Lower leg skin (tissue), 4 donors: ENCODE measurements at regions not wholly inside any gene's neighbourhood (a gene's known extent, or its start where the extent isn't known, plus 50 kb on each side); places are given as distances from the start of the nearest gene placed in this dataset.
"Not testable (repeated sequence)": the region's sequence is repeated elsewhere in the genome, so short reads cannot be mapped to it uniquely, and the experiment has no call there.

Source experiments
- DNase-seq, 2 donors: peaks; one replicate each; pipeline ENCODE4 v3.0.0-alpha.2; 2019; ENCODE audit warnings: low spot score in 2 of 2
- H3K4me3 ChIP-seq: fragments of 200-600 bp; sonication (generic); 2 replicates; pipeline ENCODE4 v1.5.1; 2017; ENCODE audit warnings: mild to moderate bottlenecking, low read depth; ENCODE audit not compliant: poor library complexity, severe bottlenecking
- POLR2A ChIP-seq, 2 donors: fragments of 450-650 bp; IDR thresholded peaks; one replicate each; pipeline ENCODE4 v1.6.1; 2016 to 2017; ENCODE audit warnings: antibody characterized with exemption in 2 of 2, mild to moderate bottlenecking in 1 of 2, moderate library complexity in 1 of 2
- WGBS, 2 donors: methylation state at CpG; one replicate each; pipeline ENCODE4 v1.1.5; 2018; 5-methylcytosine and 5-hydroxymethylcytosine counted together
- intact Hi-C: fragments of 100-400 bp; cut with DNase I; formaldehyde crosslinking; loops from one replicate; pipeline ENCODE4 v1.15.0; 2023; ENCODE audit warnings: low total_unique reads
- TF ChIP-seq, protein P1 (sequence below), 3 donors: fragments of 450-650 bp; IDR thresholded peaks; one replicate each; pipeline ENCODE4 v1.5.1; 2016; ENCODE audit warnings: antibody characterized with exemption in 3 of 3, mild to moderate bottlenecking in 3 of 3, moderate library complexity in 2 of 3

GRCh38 chr6:150514806-150515380 is 84.8 kb upstream of the PLEKHG1 start:
- H3K4me3 ChIP-seq, result no peak overlapping the region
- no peak for DNase-seq
- intact Hi-C loops, result no loop called here
- TF ChIP-seq, protein P1, sequence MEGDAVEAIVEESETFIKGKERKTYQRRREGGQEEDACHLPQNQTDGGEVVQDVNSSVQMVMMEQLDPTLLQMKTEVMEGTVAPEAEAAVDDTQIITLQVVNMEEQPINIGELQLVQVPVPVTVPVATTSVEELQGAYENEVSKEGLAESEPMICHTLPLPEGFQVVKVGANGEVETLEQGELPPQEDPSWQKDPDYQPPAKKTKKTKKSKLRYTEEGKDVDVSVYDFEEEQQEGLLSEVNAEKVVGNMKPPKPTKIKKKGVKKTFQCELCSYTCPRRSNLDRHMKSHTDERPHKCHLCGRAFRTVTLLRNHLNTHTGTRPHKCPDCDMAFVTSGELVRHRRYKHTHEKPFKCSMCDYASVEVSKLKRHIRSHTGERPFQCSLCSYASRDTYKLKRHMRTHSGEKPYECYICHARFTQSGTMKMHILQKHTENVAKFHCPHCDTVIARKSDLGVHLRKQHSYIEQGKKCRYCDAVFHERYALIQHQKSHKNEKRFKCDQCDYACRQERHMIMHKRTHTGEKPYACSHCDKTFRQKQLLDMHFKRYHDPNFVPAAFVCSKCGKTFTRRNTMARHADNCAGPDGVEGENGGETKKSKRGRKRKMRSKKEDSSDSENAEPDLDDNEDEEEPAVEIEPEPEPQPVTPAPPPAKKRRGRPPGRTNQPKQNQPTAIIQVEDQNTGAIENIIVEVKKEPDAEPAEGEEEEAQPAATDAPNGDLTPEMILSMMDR (IDR thresholded peaks at IDR 0.05), result no peak
- TF ChIP-seq POLR2A (IDR thresholded peaks at IDR 0.05), result no peak
- WGBS, 2 donors, result 26 to 28% methylated on average over 2 of the region's 2 CpGs

DNA sequence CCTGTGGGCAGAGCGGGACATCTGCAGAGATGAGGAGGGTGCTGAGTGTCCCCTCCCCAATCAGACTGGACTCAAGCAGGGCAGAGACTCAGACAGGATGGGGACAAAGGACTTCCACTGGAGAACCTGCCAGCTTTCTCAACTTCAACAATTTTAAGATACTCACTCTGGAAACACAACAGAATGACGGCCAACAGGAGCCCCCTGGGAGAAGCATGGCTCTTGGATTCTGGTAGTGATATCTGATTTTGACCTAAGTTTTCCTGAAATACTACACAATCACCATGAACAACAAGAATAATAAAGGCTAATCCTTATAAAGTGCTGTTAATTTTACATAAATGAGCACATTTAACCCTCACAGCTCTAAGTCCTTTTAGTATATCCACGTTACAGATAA is 83.5 kb upstream of the PLEKHG1 start:
- no peak overlapping the region for H3K4me3 ChIP-seq
- TF ChIP-seq, protein P1 (IDR thresholded peaks at IDR 0.05), result no peak
- no peak for TF ChIP-seq POLR2A (IDR thresholded peaks at IDR 0.05)
- 89 to 92% methylated on average over 3 of the region's 3 CpGs for whole genome bisulfite sequencing, 2 donors
- no peak for DNase-seq
- intact Hi-C loops, result no loop called here

DNA sequence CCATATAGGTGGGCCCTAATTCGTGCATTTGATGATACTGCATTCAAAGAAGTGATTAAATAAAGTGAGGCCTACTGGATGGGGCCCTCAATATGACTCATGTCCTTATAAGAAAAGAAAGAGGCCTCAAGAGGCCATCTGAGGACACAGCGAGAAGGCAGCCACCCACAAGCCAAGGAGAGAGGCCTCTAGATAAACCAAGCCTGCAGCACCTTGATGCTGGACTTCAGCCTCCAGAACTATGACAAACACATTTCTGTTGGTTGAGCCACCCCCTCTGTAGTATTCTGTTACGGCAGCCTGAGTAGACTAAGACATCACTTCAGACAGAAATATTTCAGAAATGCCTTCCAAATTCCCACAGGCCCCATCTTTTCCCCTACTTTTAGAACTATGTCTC is 82.5 kb upstream of the PLEKHG1 start:
- WGBS, 2 donors, result 91 to 93% methylated on average over 3 of the region's 3 CpGs
- no peak for DNase-seq
- intact Hi-C loops, result no loop called here
- no peak for TF ChIP-seq POLR2A (IDR thresholded peaks at IDR 0.05)
- TF ChIP-seq, protein P1 (IDR thresholded peaks at IDR 0.05), result no peak
- no peak overlapping the region for H3K4me3 ChIP-seq

DNA sequence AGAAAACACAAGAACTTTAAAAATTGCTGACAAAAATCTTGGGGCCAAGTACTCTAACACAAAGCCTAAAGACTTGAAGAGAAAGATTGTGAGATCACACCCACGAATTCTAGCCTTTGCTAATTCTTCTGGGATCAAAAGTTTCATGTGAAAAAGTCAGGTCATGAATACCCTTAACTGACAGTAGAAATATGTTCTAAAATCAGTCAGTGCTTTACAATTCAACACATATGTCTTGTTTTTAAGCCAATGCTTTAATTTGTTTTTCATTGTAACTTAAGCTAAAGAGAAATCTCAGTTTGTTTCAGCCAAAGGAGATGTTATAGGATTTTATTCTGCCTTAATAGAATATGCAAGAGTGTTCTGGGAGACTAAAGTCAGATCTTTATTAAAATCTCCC is 78.2 kb upstream of the PLEKHG1 start:
- intact Hi-C loops, result no loop called here
- H3K4me3 ChIP-seq, result no peak overlapping the region
- DNase-seq, result no peak
- 74 to 79% methylated on average over 1 of the region's 1 CpG for WGBS, 2 donors
- no peak for TF ChIP-seq POLR2A (IDR thresholded peaks at IDR 0.05)
- TF ChIP-seq, protein P1 (IDR thresholded peaks at IDR 0.05), result no peak

DNA sequence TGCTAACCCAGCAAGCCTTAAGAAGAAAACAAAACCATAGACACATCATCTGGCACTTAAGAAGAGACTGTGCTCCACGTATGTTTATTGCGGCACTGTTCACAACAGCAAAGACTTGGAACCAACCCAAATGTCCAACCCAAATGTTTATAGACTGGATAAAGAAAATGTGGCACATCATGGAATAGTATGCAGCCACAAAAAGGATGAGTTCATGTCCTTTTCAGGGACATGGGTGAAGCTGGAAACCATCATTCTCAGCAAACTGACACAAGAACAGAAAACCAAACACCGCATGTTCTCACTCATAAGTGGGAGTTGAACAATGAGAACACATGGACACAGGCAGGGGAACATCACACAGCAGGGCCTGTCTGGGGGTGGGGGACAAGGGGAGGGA is 76.5 kb upstream of the PLEKHG1 start:
- intact Hi-C loops, DNase-seq, H3K4me3 ChIP-seq: not testable (repeated sequence)
- 88 to 97% methylated on average over 3 of the region's 3 CpGs for WGBS, 2 donors

DNA sequence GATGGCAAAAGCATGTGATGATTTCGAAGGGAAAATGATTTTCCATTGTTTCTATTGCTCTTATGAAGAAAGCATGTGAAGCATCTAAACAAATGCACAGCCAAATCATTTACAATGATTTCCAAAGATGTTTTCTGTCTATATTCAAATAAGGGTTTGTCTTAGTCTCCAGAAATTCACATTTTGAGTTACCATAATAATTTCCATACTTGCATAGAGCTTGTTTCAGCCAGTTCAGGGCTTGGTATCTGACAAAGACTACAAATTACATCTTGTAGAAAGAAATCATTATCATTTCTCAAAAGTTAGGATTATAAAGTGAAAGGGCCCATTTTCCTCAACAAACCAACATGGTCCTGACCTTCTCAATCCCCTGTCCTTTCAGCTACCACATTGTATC is 74.4 kb upstream of the PLEKHG1 start:
- no peak overlapping the region for H3K4me3 ChIP-seq
- intact Hi-C loops, result no loop called here
- TF ChIP-seq, protein P1 (IDR thresholded peaks at IDR 0.05), result no peak
- TF ChIP-seq POLR2A (IDR thresholded peaks at IDR 0.05), result no peak
- WGBS, 2 donors, result 84 to 90% methylated on average over 1 of the region's 1 CpG
- no peak for DNase-seq
